Loucy (cell line): ENCODE measurements at regions not wholly inside any gene's neighbourhood (a gene's known extent, or its start where the extent isn't known, plus 50 kb on each side); places are given as distances from the start of the nearest gene placed in this dataset.

Experiments used
- H2AFZ ChIP-seq: fragments of 200-600 bp; sonication (generic); 2 replicates; pipeline ENCODE4 v1.6.0; 2016; ENCODE audit warnings: antibody characterized with exemption, mild to moderate bottlenecking, low read length, moderate library complexity
- H3F3A ChIP-seq: fragments of 200-600 bp; 2 replicates; pipeline ENCODE4 v1.6.0; 2016; ENCODE audit warnings: antibody characterized with exemption, low read depth, mild to moderate bottlenecking
- H3K27me3 ChIP-seq: fragments of 200-600 bp; sonication (generic); 2 replicates; pipeline ENCODE4 v1.6.1; 2014; ENCODE audit warnings: low read length, mild to moderate bottlenecking; ENCODE audit not compliant: insufficient read depth, poor library complexity, severe bottlenecking
- H3K36me3 ChIP-seq: fragments of 200-600 bp; sonication (generic); 2 replicates; pipeline ENCODE4 v1.6.1; 2016; ENCODE audit warnings: low read length; ENCODE audit not compliant: insufficient read depth
- H3K4me1 ChIP-seq: fragments of 200-600 bp; sonication (generic); 2 replicates; pipeline ENCODE4 v1.5.1; 2014; ENCODE audit warnings: low read length, mild to moderate bottlenecking; ENCODE audit not compliant: insufficient read depth, poor library complexity, severe bottlenecking
- H3K4me2 ChIP-seq: fragments of 200-600 bp; sonication (generic); 2 replicates; pipeline ENCODE4 v1.6.0; 2014; ENCODE audit warnings: antibody characterized with exemption, low read length, low read depth, mild to moderate bottlenecking; ENCODE audit not compliant: poor library complexity, severe bottlenecking
- H3K4me3 ChIP-seq: fragments of 200-600 bp; sonication (generic); 2 replicates; pipeline ENCODE4 v1.5.1; 2014; ENCODE audit warnings: low read length, mild to moderate bottlenecking, mixed read lengths; ENCODE audit not compliant: poor library complexity, severe bottlenecking
- H3K79me2 ChIP-seq: fragments of 200-600 bp; sonication (generic); 2 replicates; pipeline ENCODE4 v1.6.1; 2014; ENCODE audit warnings: low read length; ENCODE audit not compliant: insufficient read depth
- H3K9ac ChIP-seq: fragments of 200-600 bp; sonication (generic); 2 replicates; pipeline ENCODE4 v1.6.0; 2014; ENCODE audit warnings: mild to moderate bottlenecking, low read depth, low read length, moderate library complexity; ENCODE audit not compliant: poor library complexity, severe bottlenecking
- H3K9me2 ChIP-seq: fragments of 200-600 bp; sonication (generic); replicated peaks from 2 replicates; pipeline ENCODE4 v1.6.1; 2016; ENCODE audit warnings: low read depth, low read length, mixed read lengths
- H3K9me3 ChIP-seq: fragments of 200-600 bp; sonication (generic); 2 replicates; pipeline ENCODE4 v1.6.1; 2014; ENCODE audit warnings: mild to moderate bottlenecking, antibody characterized with exemption, low read length, low read depth; ENCODE audit not compliant: insufficient read depth
- H4K20me1 ChIP-seq: fragments of 200-600 bp; sonication (generic); 2 replicates; pipeline ENCODE4 v1.6.0; 2014; ENCODE audit warnings: antibody characterized with exemption, low read length, mild to moderate bottlenecking; ENCODE audit not compliant: insufficient read depth, poor library complexity, severe bottlenecking
- CTCF ChIP-seq: fragments of 200-600 bp; sonication (generic); conservative IDR thresholded peaks from 2 replicates; pipeline ENCODE4 v1.5.1; 2014; ENCODE audit warnings: mild to moderate bottlenecking, antibody characterized with exemption, low read length
- EZH2phosphoT487 ChIP-seq: fragments of 200-600 bp; IDR thresholded peaks from 2 replicates; pipeline ENCODE4 v1.6.1; 2018; ENCODE audit warnings: antibody characterized with exemption, mild to moderate bottlenecking, moderate library complexity, borderline replicate concordance

- no peaks in the 10 kb centered on the region for H3K79me2 ChIP-seq
- no peaks in the 10 kb centered on the region for H3K9me3 ChIP-seq
- H3K9me2 ChIP-seq, result no peaks in the 10 kb centered on the region
- H3K4me3 ChIP-seq, result no peak overlapping the region
- no peak for TF ChIP-seq EZH2phosphoT487
- TF ChIP-seq CTCF, result no peak
- no peaks in the 10 kb centered on the region for H3F3A ChIP-seq
- no peak overlapping the region for H3K9ac ChIP-seq
- H3K27me3 ChIP-seq, result no peaks in the 10 kb centered on the region
- H3K4me2 ChIP-seq, result no peak overlapping the region
- no peaks in the 10 kb centered on the region for H3K36me3 ChIP-seq
- H3K4me1 ChIP-seq, result no peaks in the 10 kb centered on the region
- H4K20me1 ChIP-seq, result no peaks in the 10 kb centered on the region
- no peak overlapping the region for H2AFZ ChIP-seq
These were observed 137.9 kb upstream of the ARID2 start for GRCh38 chr12:45591635-45592034.

- H3K36me3 ChIP-seq, result no peaks in the 10 kb centered on the region
- H2AFZ ChIP-seq, result no peak overlapping the region
- H3K27me3 ChIP-seq, result no peaks in the 10 kb centered on the region
- H3K79me2 ChIP-seq, result no peaks in the 10 kb centered on the region
- no peak overlapping the region for H3K9ac ChIP-seq
- H3K4me3 ChIP-seq, result no peak overlapping the region
- no peak overlapping the region for H3K4me2 ChIP-seq
- H3K9me2 ChIP-seq, result no peaks in the 10 kb centered on the region
- no peaks in the 10 kb centered on the region for H3K4me1 ChIP-seq
- H3K9me3 ChIP-seq, result no peaks in the 10 kb centered on the region
- no peaks in the 10 kb centered on the region for H4K20me1 ChIP-seq
- TF ChIP-seq EZH2phosphoT487, result no peak
- TF ChIP-seq CTCF, result no peak
- no peaks in the 10 kb centered on the region for H3F3A ChIP-seq
These were observed 133.1 kb upstream of the ARID2 start for GRCh38 chr12:45596366-45596765.

GRCh38 chr12:45598336-45598735 lies 131.2 kb upstream of the ARID2 start:
- Histone ChIP-seq H3K9me2 (no peaks in the 10 kb centered on the region), H2AFZ (no peak overlapping the region), H3K9ac (no peak overlapping the region), H3F3A (no peaks in the 10 kb centered on the region), H3K9me3 (no peaks in the 10 kb centered on the region), H3K4me3 (no peak overlapping the region), H4K20me1 (no peaks in the 10 kb centered on the region), H3K36me3 (no peaks in the 10 kb centered on the region), H3K27me3 (no peaks in the 10 kb centered on the region), H3K79me2 (no peaks in the 10 kb centered on the region), H3K4me1 (no peaks in the 10 kb centered on the region), H3K4me2 (no peak overlapping the region)
- TF ChIP-seq CTCF (no peak), EZH2phosphoT487 (no peak)
